A549 (cell line): ENCODE measurements at regions not wholly inside any gene's neighbourhood (a gene's known extent, or its start where the extent isn't known, plus 50 kb on each side); places are given as distances from the start of the nearest gene placed in this dataset.

ENCODE experiments used
- CEBPB ChIP-seq, 2 experiments: fragments of >200 bp in 1 of 2; sonication (Bioruptor Twin) in 1 of 2; formaldehyde crosslinking in 1 of 2; IDR thresholded peaks; 2 replicates each; pipeline ENCODE4 v1.6.1; 2012 to 2016
- CHD4 ChIP-seq: fragments of 200-600 bp; sonication (generic); IDR thresholded peaks from 2 replicates; pipeline ENCODE4 v1.6.1; 2016; ENCODE audit warnings: antibody characterized with exemption, mild to moderate bottlenecking, borderline replicate concordance
- FOSL2 ChIP-seq, 2 experiments: fragments of 450-650 bp in 1 of 2; fragments of >200 bp in 1 of 2; sonication (Bioruptor Twin) in 1 of 2; formaldehyde crosslinking; IDR thresholded peaks; 2 replicates each; pipeline versions ENCODE4 v1.5.0 to v1.6.1; 2016 to 2020; ENCODE audit warnings: mild to moderate bottlenecking in 1 of 2, moderate library complexity in 1 of 2
- HOXA7 ChIP-seq: fragments of 250-450 bp; sonication (Bioruptor Pico); IDR thresholded peaks from 2 replicates; pipeline ENCODE4 v1.5.0; 2020; ENCODE audit warnings: mild to moderate bottlenecking, moderate library complexity
- KDM1A ChIP-seq: fragments of 200-600 bp; sonication (generic); IDR thresholded peaks from 2 replicates; pipeline ENCODE4 v1.6.1; 2016; ENCODE audit warnings: low read depth, mild to moderate bottlenecking
- MAZ ChIP-seq: fragments of 150-350 bp; IDR thresholded peaks from 2 replicates; pipeline ENCODE4 v1.6.1; 2014; ENCODE audit warnings: antibody characterized with exemption, low read depth, low read length, borderline replicate concordance
- MYC ChIP-seq: IDR thresholded peaks from 2 replicates; pipeline ENCODE4 v1.6.1; 2012; ENCODE audit warnings: mild to moderate bottlenecking, inconsistent platforms, low read length, improper control_type of control experiment, borderline replicate concordance
- NR3C1 ChIP-seq: fragments of >200 bp; sonication (Bioruptor Twin); formaldehyde crosslinking; IDR thresholded peaks from 3 replicates; pipeline ENCODE4 v1.6.1; 2017
- POLR2A ChIP-seq: IDR thresholded peaks from 2 replicates; pipeline ENCODE4 v1.6.1; 2012; ENCODE audit warnings: mild to moderate bottlenecking, low read length
- RAD21 ChIP-seq, 2 experiments: fragments of >200 bp in 1 of 2; sonication (Bioruptor Twin) in 1 of 2; formaldehyde crosslinking in 1 of 2; IDR thresholded peaks in 1 of 2; conservative IDR thresholded peaks in 1 of 2; 2 replicates in 1 of 2; 3 replicates in 1 of 2; pipeline ENCODE4 v1.6.1; 2012 to 2018; ENCODE audit warnings: inconsistent platforms in 1 of 2
- TP53 ChIP-seq: fragments of 250-450 bp; sonication (Bioruptor Pico); IDR thresholded peaks from 2 replicates; pipeline ENCODE4 v1.5.0; 2021; ENCODE audit warnings: mild to moderate bottlenecking, moderate library complexity
- TF ChIP-seq, protein P1 (sequence below): fragments of >200 bp; sonication (Bioruptor Twin); formaldehyde crosslinking; IDR thresholded peaks from 3 replicates; pipeline ENCODE4 v1.5.1; 2016
- TF ChIP-seq, protein P2 (sequence below): fragments of 450-650 bp; IDR thresholded peaks from 2 replicates; pipeline ENCODE4 v1.6.1; 2014; ENCODE audit warnings: antibody characterized with exemption
- TF ChIP-seq, protein P3 (sequence below): fragments of 250-450 bp; sonication (Bioruptor Pico); IDR thresholded peaks from 2 replicates; pipeline ENCODE4 v1.5.0; 2021; ENCODE audit warnings: mild to moderate bottlenecking, moderate library complexity, borderline replicate concordance

DNA sequence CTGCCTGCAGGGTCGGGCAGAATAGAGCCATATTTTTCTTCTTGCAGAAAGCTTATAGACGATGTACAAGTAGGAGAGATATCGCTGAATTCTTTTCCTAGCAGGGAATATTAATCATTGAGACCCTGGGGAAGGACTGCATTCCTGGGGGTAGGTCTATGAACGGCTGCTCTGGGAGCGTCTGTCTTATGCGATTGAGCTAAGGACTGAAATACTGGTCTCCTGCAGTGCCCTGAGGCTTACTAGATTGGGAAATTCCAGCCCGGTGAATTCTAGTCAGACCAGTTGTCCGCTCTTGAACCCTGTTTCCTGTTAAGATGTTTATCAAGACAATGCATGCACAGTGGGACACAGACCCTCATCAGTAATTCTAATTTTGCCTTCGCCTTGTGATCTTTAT, 59.8 kb upstream of the UBAC2 start:
- TF ChIP-seq, protein P1, sequence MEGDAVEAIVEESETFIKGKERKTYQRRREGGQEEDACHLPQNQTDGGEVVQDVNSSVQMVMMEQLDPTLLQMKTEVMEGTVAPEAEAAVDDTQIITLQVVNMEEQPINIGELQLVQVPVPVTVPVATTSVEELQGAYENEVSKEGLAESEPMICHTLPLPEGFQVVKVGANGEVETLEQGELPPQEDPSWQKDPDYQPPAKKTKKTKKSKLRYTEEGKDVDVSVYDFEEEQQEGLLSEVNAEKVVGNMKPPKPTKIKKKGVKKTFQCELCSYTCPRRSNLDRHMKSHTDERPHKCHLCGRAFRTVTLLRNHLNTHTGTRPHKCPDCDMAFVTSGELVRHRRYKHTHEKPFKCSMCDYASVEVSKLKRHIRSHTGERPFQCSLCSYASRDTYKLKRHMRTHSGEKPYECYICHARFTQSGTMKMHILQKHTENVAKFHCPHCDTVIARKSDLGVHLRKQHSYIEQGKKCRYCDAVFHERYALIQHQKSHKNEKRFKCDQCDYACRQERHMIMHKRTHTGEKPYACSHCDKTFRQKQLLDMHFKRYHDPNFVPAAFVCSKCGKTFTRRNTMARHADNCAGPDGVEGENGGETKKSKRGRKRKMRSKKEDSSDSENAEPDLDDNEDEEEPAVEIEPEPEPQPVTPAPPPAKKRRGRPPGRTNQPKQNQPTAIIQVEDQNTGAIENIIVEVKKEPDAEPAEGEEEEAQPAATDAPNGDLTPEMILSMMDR: no peak
- TF ChIP-seq HOXA7 (no peak), POLR2A (no peak), CEBPB (IDR thresholded peaks at IDR 0.05) (no peak), MYC (no peak), KDM1A (no peak), RAD21 (conservative IDR thresholded peaks at IDR 0.05 in 1 of 2, IDR thresholded peaks at IDR 0.05 in 1 of 2) (no peak), FOSL2 (IDR thresholded peaks at IDR 0.05) (no peak), FOSL2 (CRISPR knock-in tag; IDR thresholded peaks at IDR 0.05) (no peak), TP53 (CRISPR knock-in tag) (no peak), CHD4 (no peak), MAZ (no peak), NR3C1 (no peak)
- TF ChIP-seq, protein P2, sequence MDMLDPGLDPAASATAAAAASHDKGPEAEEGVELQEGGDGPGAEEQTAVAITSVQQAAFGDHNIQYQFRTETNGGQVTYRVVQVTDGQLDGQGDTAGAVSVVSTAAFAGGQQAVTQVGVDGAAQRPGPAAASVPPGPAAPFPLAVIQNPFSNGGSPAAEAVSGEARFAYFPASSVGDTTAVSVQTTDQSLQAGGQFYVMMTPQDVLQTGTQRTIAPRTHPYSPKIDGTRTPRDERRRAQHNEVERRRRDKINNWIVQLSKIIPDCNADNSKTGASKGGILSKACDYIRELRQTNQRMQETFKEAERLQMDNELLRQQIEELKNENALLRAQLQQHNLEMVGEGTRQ: no peak
- TF ChIP-seq, protein P3, sequence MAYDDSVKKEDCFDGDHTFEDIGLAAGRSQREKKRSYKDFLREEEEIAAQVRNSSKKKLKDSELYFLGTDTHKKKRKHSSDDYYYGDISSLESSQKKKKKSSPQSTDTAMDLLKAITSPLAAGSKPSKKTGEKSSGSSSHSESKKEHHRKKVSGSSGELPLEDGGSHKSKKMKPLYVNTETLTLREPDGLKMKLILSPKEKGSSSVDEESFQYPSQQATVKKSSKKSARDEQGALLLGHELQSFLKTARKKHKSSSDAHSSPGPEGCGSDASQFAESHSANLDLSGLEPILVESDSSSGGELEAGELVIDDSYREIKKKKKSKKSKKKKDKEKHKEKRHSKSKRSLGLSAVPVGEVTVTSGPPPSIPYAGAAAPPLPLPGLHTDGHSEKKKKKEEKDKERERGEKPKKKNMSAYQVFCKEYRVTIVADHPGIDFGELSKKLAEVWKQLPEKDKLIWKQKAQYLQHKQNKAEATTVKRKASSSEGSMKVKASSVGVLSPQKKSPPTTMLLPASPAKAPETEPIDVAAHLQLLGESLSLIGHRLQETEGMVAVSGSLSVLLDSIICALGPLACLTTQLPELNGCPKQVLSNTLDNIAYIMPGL (CRISPR knock-in tag): no peak
